ENCODE measurements at regions not wholly inside any gene's neighbourhood (a gene's known extent, or its start where the extent isn't known, plus 50 kb on each side); places are given as distances from the start of the nearest gene placed in this dataset.

- no peak for DNase-seq
These were observed 191.9 kb upstream of the C1orf174 start for GRCh38 chr1:4091996-4092395.

- DNase-seq = no peak
These were observed 193.9 kb upstream of the C1orf174 start for GRCh38 chr1:4093856-4094565.

- no peak for DNase-seq
These were observed 195.4 kb upstream of the C1orf174 start for GRCh38 chr1:4095433-4095971.

- DNase-seq = no peak
These were observed 201.5 kb upstream of the C1orf174 start for GRCh38 chr1:4101459-4102161.

GRCh38 chr1:4105300-4105880, 205.3 kb upstream of the C1orf174 start:
- DNase-seq = no peak

- no peak for DNase-seq
These were observed 206.7 kb upstream of the C1orf174 start for GRCh38 chr1:4106731-4107130.

- no peak for DNase-seq
These were observed 207.2 kb upstream of the C1orf174 start for GRCh38 chr1:4107291-4107690.

GRCh38 chr1:4108331-4108730, 208.3 kb upstream of the C1orf174 start:
- no peak for DNase-seq

- no peak for DNase-seq
These were observed 208.9 kb upstream of the C1orf174 start for GRCh38 chr1:4108758-4109627.

GRCh38 chr1:4109628-4109940, 209.5 kb upstream of the C1orf174 start:
- no peak for DNase-seq

GRCh38 chr1:4110888-4111287, 210.8 kb upstream of the C1orf174 start:
- no peak for DNase-seq

- no peak for DNase-seq
These were observed 213.8 kb upstream of the C1orf174 start for GRCh38 chr1:4113897-4114296.

GRCh38 chr1:4115191-4115900, 215.3 kb upstream of the C1orf174 start:
- DNase-seq = no peak

GRCh38 chr1:4117196-4117595, 217.1 kb upstream of the C1orf174 start:
- DNase-seq = no peak

GRCh38 chr1:4118746-4119515, 218.9 kb upstream of the C1orf174 start:
- no peak for DNase-seq

- DNase-seq = no peak
These were observed 219.6 kb upstream of the C1orf174 start for GRCh38 chr1:4119516-4120220.

GRCh38 chr1:4120557-4121292, 220.7 kb upstream of the C1orf174 start:
- no peak for DNase-seq

- no peak for DNase-seq
These were observed 221.2 kb upstream of the C1orf174 start for GRCh38 chr1:4121293-4121684.

GRCh38 chr1:4121834-4122512, 221.9 kb upstream of the C1orf174 start:
- no peak for DNase-seq

All from NCI-H1436 (cell line).